ENCODE measurements at regions not wholly inside any gene's neighbourhood (a gene's known extent, or its start where the extent isn't known, plus 50 kb on each side); places are given as distances from the start of the nearest gene placed in this dataset.
"Not testable (repeated sequence)": the region's sequence is repeated elsewhere in the genome, so short reads cannot be mapped to it uniquely, and the experiment has no call there.

DNA sequence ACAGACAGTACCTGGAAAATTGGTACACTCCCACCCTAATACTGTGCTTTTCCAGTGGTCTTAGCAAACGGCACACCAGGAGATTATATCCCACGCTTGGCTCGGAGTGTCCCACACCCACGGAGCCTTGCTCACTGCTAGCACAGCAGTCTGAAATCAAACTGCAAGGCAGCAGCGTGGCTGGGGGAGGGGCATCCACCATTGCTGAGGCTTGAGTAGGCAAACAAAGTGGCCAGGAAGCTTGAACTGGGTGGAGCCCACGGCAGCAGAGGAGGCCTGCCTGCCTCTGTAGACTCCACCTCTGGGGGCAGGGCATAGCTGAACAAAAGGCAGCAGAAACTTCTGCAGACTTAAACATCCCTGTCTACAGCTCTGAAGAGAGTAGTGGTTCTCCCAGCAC, 56.1 kb upstream of the IZUMO1R start:
- not testable (repeated sequence) for TF ChIP-seq POLR2A (IDR thresholded peaks at IDR 0.05)
- TF ChIP-seq, protein P1, sequence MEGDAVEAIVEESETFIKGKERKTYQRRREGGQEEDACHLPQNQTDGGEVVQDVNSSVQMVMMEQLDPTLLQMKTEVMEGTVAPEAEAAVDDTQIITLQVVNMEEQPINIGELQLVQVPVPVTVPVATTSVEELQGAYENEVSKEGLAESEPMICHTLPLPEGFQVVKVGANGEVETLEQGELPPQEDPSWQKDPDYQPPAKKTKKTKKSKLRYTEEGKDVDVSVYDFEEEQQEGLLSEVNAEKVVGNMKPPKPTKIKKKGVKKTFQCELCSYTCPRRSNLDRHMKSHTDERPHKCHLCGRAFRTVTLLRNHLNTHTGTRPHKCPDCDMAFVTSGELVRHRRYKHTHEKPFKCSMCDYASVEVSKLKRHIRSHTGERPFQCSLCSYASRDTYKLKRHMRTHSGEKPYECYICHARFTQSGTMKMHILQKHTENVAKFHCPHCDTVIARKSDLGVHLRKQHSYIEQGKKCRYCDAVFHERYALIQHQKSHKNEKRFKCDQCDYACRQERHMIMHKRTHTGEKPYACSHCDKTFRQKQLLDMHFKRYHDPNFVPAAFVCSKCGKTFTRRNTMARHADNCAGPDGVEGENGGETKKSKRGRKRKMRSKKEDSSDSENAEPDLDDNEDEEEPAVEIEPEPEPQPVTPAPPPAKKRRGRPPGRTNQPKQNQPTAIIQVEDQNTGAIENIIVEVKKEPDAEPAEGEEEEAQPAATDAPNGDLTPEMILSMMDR (IDR thresholded peaks at IDR 0.05) = not testable (repeated sequence)

All from stomach (tissue), 4 donors.